Adrenal gland (tissue), 9 donors: ENCODE measurements at regions not wholly inside any gene's neighbourhood (a gene's known extent, or its start where the extent isn't known, plus 50 kb on each side); places are given as distances from the start of the nearest gene placed in this dataset.

Source experiments
- DNase-seq, 7 donors: peaks; one replicate each; pipeline ENCODE4 v3.0.0-alpha.2; 2019 to 2020
- H3K27ac ChIP-seq, 5 donors: fragments of 200-600 bp; sonication (generic) in 4 of 5; 1 replicate in 3 of 5; 2 replicates in 2 of 5; pipeline versions ENCODE4 v1.5.1 to v1.8.0; 2016 to 2020; ENCODE audit warnings: mild to moderate bottlenecking in 1 of 5
- H3K27me3 ChIP-seq: fragments of 200-600 bp; 2 replicates; pipeline ENCODE4 v1.8.0; 2021
- H3K36me3 ChIP-seq, 2 donors: fragments of 200-600 bp; replicated peaks in 1 of 2; 1 replicate in 1 of 2; 2 replicates in 1 of 2; pipeline versions ENCODE4 v1.5.1 to v1.8.0; 2018 to 2022
- H3K4me1 ChIP-seq, 2 donors: fragments of 200-600 bp; replicated peaks in 1 of 2; 1 replicate in 1 of 2; 2 replicates in 1 of 2; pipeline versions ENCODE4 v1.5.1 to v1.8.0; 2018 to 2021
- H3K4me3 ChIP-seq, 4 donors: fragments of 200-600 bp; sonication (generic) in 3 of 4; one replicate each; pipeline ENCODE4 v1.5.1; 2016 to 2018
- H3K9me3 ChIP-seq, 3 donors: fragments of 200-600 bp; sonication (generic) in 1 of 3; replicated peaks in 1 of 3; 1 replicate in 2 of 3; 2 replicates in 1 of 3; pipeline versions ENCODE4 v1.5.1 to v1.8.0; 2016 to 2021
- CTCF ChIP-seq, 6 experiments: fragments of 450-650 bp in 4 of 6; fragments of 200-600 bp in 2 of 6; sonication (generic) in 1 of 6; IDR thresholded peaks; 1 replicate in 5 of 6; 2 replicates in 1 of 6; pipeline versions ENCODE4 v1.5.1 to v1.8.0; 2016 to 2021; ENCODE audit warnings: antibody characterized with exemption in 6 of 6, mild to moderate bottlenecking in 2 of 6, moderate library complexity in 1 of 6
- POLR2A ChIP-seq, 2 donors: fragments of 450-650 bp; IDR thresholded peaks; one replicate each; pipeline ENCODE4 v1.6.1; 2017; ENCODE audit warnings: antibody characterized with exemption in 2 of 2, mild to moderate bottlenecking in 2 of 2, moderate library complexity in 1 of 2
- WGBS, 4 donors: extraction: QIAGEN DNeasy Blood & Tissue Kit in 2 of 4; methylation state at CpG; one replicate each; pipeline versions ENCODE4 v1.1.5 to v1.1.7; 2013 to 2017; 5-methylcytosine and 5-hydroxymethylcytosine counted together
- intact Hi-C, 2 donors: fragments of 100-400 bp; cut with DNase I; formaldehyde crosslinking; loops; one replicate each; pipeline versions ENCODE4 v1.14.1 to v1.15.0; 2022 to 2023
- donor health status: healthy with polysubstance abuse.
- donor health status: Bipolar disorder and iron deficiency.
- donor health status: DM: yes; HTN: yes; CAD: no.
- donor health status: DM: no; HTN: no; CAD: no.
- donor health status: DM: no; HTN: no; CAD: no.

- no peaks in the 10 kb centered on the region for H3K27me3 ChIP-seq
- TF ChIP-seq POLR2A (IDR thresholded peaks at IDR 0.05) (no peak), CTCF (IDR thresholded peaks at IDR 0.05) (no peak)
- no peaks in the 10 kb centered on the region for H3K4me1 ChIP-seq
- H3K4me3 ChIP-seq = no peak overlapping the region
- H3K27ac ChIP-seq = no peak overlapping the region
- no peaks in the 10 kb centered on the region for H3K36me3 ChIP-seq
- intact Hi-C loops = no loop called here
- no peaks in the 10 kb centered on the region for H3K9me3 ChIP-seq
- DNase-seq = no peak
- 59 to 64% (median 61%) methylated on average over 3 of the region's 3 CpGs for WGBS, 4 donors
Measured at GRCh38 chr5:143488381-143488780, 84.9 kb upstream of the NR3C1 start.

GRCh38 chr5:143484601-143485000, 81.1 kb upstream of the NR3C1 start:
- no peak overlapping the region for H3K4me3 ChIP-seq
- H3K4me1 ChIP-seq = no peaks in the 10 kb centered on the region
- H3K27ac ChIP-seq = no peak overlapping the region
- no peak for TF ChIP-seq POLR2A (IDR thresholded peaks at IDR 0.05)
- TF ChIP-seq CTCF (IDR thresholded peaks at IDR 0.05) = no peak
- 27 to 55% (median 35%) methylated on average over 1 of the region's 1 CpG for WGBS, 4 donors
- no peaks in the 10 kb centered on the region for H3K9me3 ChIP-seq
- no peaks in the 10 kb centered on the region for H3K36me3 ChIP-seq
- H3K27me3 ChIP-seq = no peaks in the 10 kb centered on the region
- intact Hi-C loops = no loop called here
- no peak for DNase-seq

- Histone ChIP-seq H3K27me3 (no peaks in the 10 kb centered on the region), H3K9me3 (no peaks in the 10 kb centered on the region), H3K4me3 (no peak overlapping the region), H3K36me3 (no peaks in the 10 kb centered on the region), H3K27ac (no peak overlapping the region), H3K4me1 (no peaks in the 10 kb centered on the region)
- 88 to 94% (median 91%) methylated on average over 4 of the region's 4 CpGs for WGBS, 4 donors
- intact Hi-C loops = no loop called here
- TF ChIP-seq CTCF (IDR thresholded peaks at IDR 0.05) (no peak), POLR2A (IDR thresholded peaks at IDR 0.05) (no peak)
- no peak for DNase-seq
Measured at GRCh38 chr5:143481697-143482531, 78.4 kb upstream of the NR3C1 start.

- H3K27ac ChIP-seq = no peak overlapping the region
- no peaks in the 10 kb centered on the region for H3K36me3 ChIP-seq
- H3K9me3 ChIP-seq = no peaks in the 10 kb centered on the region
- no peak for TF ChIP-seq POLR2A (IDR thresholded peaks at IDR 0.05)
- TF ChIP-seq CTCF (IDR thresholded peaks at IDR 0.05) = no peak
- H3K27me3 ChIP-seq = no peaks in the 10 kb centered on the region
- DNase-seq = no peak
- 70 to 82% (median 80%) methylated on average over 3 of the region's 3 CpGs for WGBS, 4 donors
- intact Hi-C loops = no loop called here
- H3K4me3 ChIP-seq = no peak overlapping the region
- H3K4me1 ChIP-seq = no peaks in the 10 kb centered on the region
Measured at GRCh38 chr5:143480001-143480400, 76.5 kb upstream of the NR3C1 start.
